ENCODE measurements at regions not wholly inside any gene's neighbourhood (a gene's known extent, or its start where the extent isn't known, plus 50 kb on each side); places are given as distances from the start of the nearest gene placed in this dataset.
"Not testable (repeated sequence)": the region's sequence is repeated elsewhere in the genome, so short reads cannot be mapped to it uniquely, and the experiment has no call there.

DNA sequence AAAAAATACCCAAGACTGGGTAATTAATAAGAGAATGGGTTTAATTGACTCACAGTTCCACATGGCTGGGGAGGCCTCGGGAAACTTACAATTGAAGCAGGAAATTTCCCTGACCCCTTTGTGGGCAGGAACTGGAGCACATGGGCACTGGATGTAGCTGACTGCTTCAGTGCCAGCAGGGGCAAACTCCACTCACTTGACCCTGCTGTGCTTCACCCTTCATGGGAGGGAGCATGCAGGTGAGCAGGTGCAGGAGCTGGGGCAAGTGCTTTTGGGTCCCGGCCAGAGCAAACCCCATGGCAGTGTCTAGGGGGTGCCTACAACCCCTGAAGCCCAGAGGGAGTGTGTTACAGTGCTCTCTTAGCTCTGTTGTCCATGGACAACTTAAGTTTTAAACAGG lies 132.6 kb downstream of the AKR1D1 start:
- ChIA-PET CTCF (no interaction called here), POLR2A (no interaction called here)
- no peaks in the 10 kb centered on the region for H3K36me3 Mint-ChIP-seq
- H3K27ac Mint-ChIP-seq: no peak overlapping the region
- Histone ChIP-seq H3K4me1 (ENCODE audit: control insufficient read depth in 2 of 2, insufficient read depth in 2 of 2, low read length in 2 of 2) (no peaks in the 10 kb centered on the region), H3K4me3 (ENCODE audit: low read length) (no peak overlapping the region), H3K27ac (ENCODE audit: low read depth, low read length) (no peak overlapping the region), H3K9me3 (ENCODE audit: control insufficient read depth in 2 of 3, low read length in 3 of 3) (no peaks in the 10 kb centered on the region), H3K27me3 (ENCODE audit: control insufficient read depth in 2 of 2, insufficient read depth in 2 of 2, low read length in 2 of 2) (no peaks in the 10 kb centered on the region), H3K36me3 (ENCODE audit: control insufficient read depth in 2 of 3, insufficient read depth in 3 of 3, low read length in 3 of 3) (no peaks in the 10 kb centered on the region)
- H3K4me3 Mint-ChIP-seq: no peak overlapping the region
- no peak for DNase-seq
- no peak for ATAC-seq
- intact Hi-C loops (cut with micrococcal nuclease): no loop called here
- H3K4me1 Mint-ChIP-seq: no peaks in the 10 kb centered on the region
- no peaks in the 10 kb centered on the region for H3K9me3 Mint-ChIP-seq
- peaks cover 0 to 5% (median 2%) of the 10 kb centered on the region in 5 donors for H3K27me3 Mint-ChIP-seq

DNA sequence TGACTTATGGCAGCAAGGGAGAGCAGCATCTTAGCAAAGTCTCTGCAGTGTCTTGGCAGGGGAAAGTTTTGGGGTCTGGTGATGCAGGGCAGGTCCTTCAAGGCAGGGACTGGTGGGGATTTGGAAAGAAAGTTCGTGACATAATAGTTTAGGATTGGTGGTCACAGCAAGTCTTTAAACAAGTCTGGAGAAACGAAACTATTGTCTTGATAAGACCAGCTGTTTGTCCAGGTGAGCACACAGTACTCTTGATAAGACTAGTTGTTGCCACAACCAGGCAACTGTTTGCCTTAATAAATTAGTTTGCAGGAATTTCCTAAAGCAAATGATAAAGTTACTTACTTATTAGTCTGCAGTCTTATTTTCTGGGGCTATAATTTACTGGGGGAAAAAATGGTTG lies 136.1 kb downstream of the AKR1D1 start:
- intact Hi-C loops (cut with micrococcal nuclease): no loop called here
- POLR2A ChIA-PET: no interaction called here
- no peak for ATAC-seq

DNA sequence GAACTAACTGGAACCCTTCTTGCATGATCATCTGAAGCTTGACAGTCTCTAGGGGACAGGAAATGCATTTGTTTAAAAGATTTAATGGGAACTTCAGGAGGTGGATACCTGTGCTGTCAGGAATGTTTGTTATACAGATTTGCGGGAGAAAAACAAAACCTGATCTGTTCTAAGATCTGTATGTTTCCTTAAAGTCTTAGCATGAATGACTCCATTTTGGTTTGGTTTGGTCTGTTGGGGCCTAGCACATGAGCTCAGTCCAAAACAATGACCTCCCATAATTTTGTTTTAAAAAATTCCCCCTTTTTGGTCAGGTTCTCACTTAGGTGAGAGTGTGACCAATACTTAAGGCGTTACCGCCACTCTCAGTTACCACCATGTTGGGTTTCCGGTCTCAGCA lies 138.7 kb downstream of the AKR1D1 start:
- DNase-seq: no peak
- ATAC-seq: no peak
- Mint-ChIP-seq H3K36me3 (no peaks in the 10 kb centered on the region), H3K4me1 (peaks cover 0 to 2% (median 0%) of the 10 kb centered on the region in 7 donors), H3K9me3 (peaks cover 0 to 16% (median 6%) of the 10 kb centered on the region in 11 donors), H3K4me3 (no peak overlapping the region), H3K27me3 (peaks cover 0 to 2% (median 0%) of the 10 kb centered on the region in 5 donors), H3K27ac (no peak overlapping the region)
- ChIA-PET POLR2A (no interaction called here), CTCF (no interaction called here)
- no peak overlapping the region for H3K27ac ChIP-seq (ENCODE audit: low read depth, low read length)
- H3K9me3 ChIP-seq (ENCODE audit: control insufficient read depth in 2 of 3, low read length in 3 of 3): no peaks in the 10 kb centered on the region
- intact Hi-C loops (cut with micrococcal nuclease): no loop called here
- no peaks in the 10 kb centered on the region for H3K27me3 ChIP-seq (ENCODE audit: control insufficient read depth in 2 of 2, insufficient read depth in 2 of 2, low read length in 2 of 2)
- no peak overlapping the region for H3K4me3 ChIP-seq (ENCODE audit: low read length)
- no peaks in the 10 kb centered on the region for H3K36me3 ChIP-seq (ENCODE audit: control insufficient read depth in 2 of 3, insufficient read depth in 3 of 3, low read length in 3 of 3)
- H3K4me1 ChIP-seq (ENCODE audit: control insufficient read depth in 2 of 2, insufficient read depth in 2 of 2, low read length in 2 of 2): no peaks in the 10 kb centered on the region

More for the DNA sequence above, 136.1 kb downstream of the AKR1D1 start:
- Histone ChIP-seq H3K36me3 (ENCODE audit: control insufficient read depth in 2 of 3, insufficient read depth in 3 of 3, low read length in 3 of 3) (no peaks in the 10 kb centered on the region), H3K4me3 (ENCODE audit: low read length) (no peak overlapping the region), H3K27me3 (ENCODE audit: control insufficient read depth in 2 of 2, insufficient read depth in 2 of 2, low read length in 2 of 2) (no peaks in the 10 kb centered on the region), H3K4me1 (ENCODE audit: control insufficient read depth in 2 of 2, insufficient read depth in 2 of 2, low read length in 2 of 2) (no peaks in the 10 kb centered on the region), H3K27ac (ENCODE audit: low read depth, low read length) (no peak overlapping the region), H3K9me3 (ENCODE audit: control insufficient read depth in 2 of 3, low read length in 3 of 3) (no peaks in the 10 kb centered on the region)
- CTCF ChIA-PET: no interaction called here
- Mint-ChIP-seq H3K9me3 (peaks cover 0 to 1% (median 0%) of the 10 kb centered on the region in 11 donors), H3K36me3 (no peaks in the 10 kb centered on the region), H3K4me1 (peaks cover 0 to 2% (median 0%) of the 10 kb centered on the region in 7 donors), H3K27me3 (peaks cover 0 to 4% (median 2%) of the 10 kb centered on the region in 5 donors), H3K4me3 (no peak overlapping the region), H3K27ac (no peak overlapping the region)
- DNase-seq: no peak

GRCh38 chr7:138220321-138220720 lies 144.1 kb downstream of the AKR1D1 start:
- CTCF ChIA-PET; H3K4me3 Mint-ChIP-seq; H3K27me3 Mint-ChIP-seq; POLR2A ChIA-PET; H3K4me3 ChIP-seq (ENCODE audit: low read length); H3K36me3 ChIP-seq (ENCODE audit: control insufficient read depth in 2 of 3, insufficient read depth in 3 of 3, low read length in 3 of 3); H3K4me1 ChIP-seq (ENCODE audit: control insufficient read depth in 2 of 2, insufficient read depth in 2 of 2, low read length in 2 of 2); H3K27ac ChIP-seq (ENCODE audit: low read depth, low read length); H3K27ac Mint-ChIP-seq; H3K27me3 ChIP-seq (ENCODE audit: control insufficient read depth in 2 of 2, insufficient read depth in 2 of 2, low read length in 2 of 2); H3K9me3 ChIP-seq (ENCODE audit: control insufficient read depth in 2 of 3, low read length in 3 of 3); H3K4me1 Mint-ChIP-seq; DNase-seq; ATAC-seq; intact Hi-C loops (cut with micrococcal nuclease); H3K36me3 Mint-ChIP-seq: not testable (repeated sequence)
- H3K9me3 Mint-ChIP-seq: peaks cover 0 to 37% (median 14%) of the 10 kb centered on the region in 11 donors

DNA sequence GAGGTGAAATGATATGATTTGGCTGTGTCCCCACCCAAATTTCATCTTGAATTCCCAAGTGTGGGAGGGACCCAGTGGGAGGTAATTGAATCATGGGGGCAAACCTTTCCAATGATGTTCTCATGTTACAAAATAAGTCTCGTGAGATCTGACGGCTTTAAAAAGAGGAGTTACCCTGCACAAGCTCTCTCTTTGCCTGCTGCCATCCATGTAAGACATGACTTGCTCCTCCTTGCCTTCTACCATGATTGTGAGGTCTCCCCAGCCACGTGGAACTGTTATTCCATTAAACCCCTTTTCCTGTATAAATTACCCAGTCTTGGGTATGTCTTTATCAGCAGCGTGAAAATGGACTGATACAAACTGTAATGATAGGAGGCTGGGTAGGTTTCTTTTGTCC lies 145.1 kb downstream of the AKR1D1 start:
- H3K36me3 ChIP-seq (ENCODE audit: control insufficient read depth in 2 of 3, insufficient read depth in 3 of 3, low read length in 3 of 3); H3K27ac Mint-ChIP-seq; H3K9me3 ChIP-seq (ENCODE audit: control insufficient read depth in 2 of 3, low read length in 3 of 3); DNase-seq; ATAC-seq; H3K4me3 Mint-ChIP-seq; H3K4me3 ChIP-seq (ENCODE audit: low read length); H3K27me3 ChIP-seq (ENCODE audit: control insufficient read depth in 2 of 2, insufficient read depth in 2 of 2, low read length in 2 of 2); POLR2A ChIA-PET; intact Hi-C loops (cut with micrococcal nuclease); H3K4me1 ChIP-seq (ENCODE audit: control insufficient read depth in 2 of 2, insufficient read depth in 2 of 2, low read length in 2 of 2); H3K27ac ChIP-seq (ENCODE audit: low read depth, low read length); H3K4me1 Mint-ChIP-seq; CTCF ChIA-PET; H3K27me3 Mint-ChIP-seq; H3K36me3 Mint-ChIP-seq: not testable (repeated sequence)
- H3K9me3 Mint-ChIP-seq: peaks cover 2 to 37% (median 12%) of the 10 kb centered on the region in 11 donors

GRCh38 chr7:138223402-138223879 lies 147.2 kb downstream of the AKR1D1 start:
- no peak overlapping the region for H3K27ac ChIP-seq (ENCODE audit: low read depth, low read length)
- H3K4me3 Mint-ChIP-seq: no peak overlapping the region
- peaks cover 2 to 32% (median 8%) of the 10 kb centered on the region in 11 donors for H3K9me3 Mint-ChIP-seq
- H3K4me3 ChIP-seq (ENCODE audit: low read length): no peak overlapping the region
- ATAC-seq: no peak
- H3K36me3 Mint-ChIP-seq: peaks cover 0 to 4% (median 0%) of the 10 kb centered on the region in 5 donors
- H3K27me3 Mint-ChIP-seq: peaks cover 0 to 9% (median 6%) of the 10 kb centered on the region in 5 donors
- ChIA-PET POLR2A (no interaction called here), CTCF (no interaction called here)
- no peaks in the 10 kb centered on the region for H3K36me3 ChIP-seq (ENCODE audit: control insufficient read depth in 2 of 3, insufficient read depth in 3 of 3, low read length in 3 of 3)
- H3K9me3 ChIP-seq (ENCODE audit: control insufficient read depth in 2 of 3, low read length in 3 of 3): peaks cover 0 to 3% (median 0%) of the 10 kb centered on the region in 3 experiments
- no peak for DNase-seq
- H3K4me1 ChIP-seq (ENCODE audit: control insufficient read depth in 2 of 2, insufficient read depth in 2 of 2, low read length in 2 of 2): no peaks in the 10 kb centered on the region
- H3K27ac Mint-ChIP-seq: peak overlapping the region in 1 of 9 donors; percentile 13
- H3K4me1 Mint-ChIP-seq: peaks cover 0 to 4% (median 0%) of the 10 kb centered on the region in 7 donors
- H3K27me3 ChIP-seq (ENCODE audit: control insufficient read depth in 2 of 2, insufficient read depth in 2 of 2, low read length in 2 of 2): no peaks in the 10 kb centered on the region
- intact Hi-C loops (cut with micrococcal nuclease): no loop called here

DNA sequence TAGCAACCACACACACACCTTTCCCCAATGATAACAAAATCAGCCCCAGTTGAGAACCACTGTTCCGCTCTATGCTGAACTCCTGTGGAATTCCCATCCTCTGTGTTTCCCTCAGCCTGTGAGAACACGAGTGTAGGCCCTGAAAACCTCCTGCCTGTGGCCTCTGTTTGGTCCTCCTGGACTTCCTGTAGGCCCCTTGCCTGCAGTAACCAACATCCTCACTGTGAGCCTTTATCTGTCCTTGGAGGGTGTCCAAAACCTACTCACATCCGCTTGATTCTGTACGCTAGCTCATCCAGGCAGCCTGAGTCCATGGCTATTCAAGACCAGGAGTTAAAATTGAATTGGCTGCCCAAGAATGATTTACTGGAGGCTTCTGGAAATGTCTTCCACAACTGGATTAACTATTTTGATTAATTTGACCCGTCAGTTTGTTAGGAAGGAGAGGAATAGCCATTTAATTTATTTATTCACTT lies 149.8 kb downstream of the AKR1D1 start:
- peaks cover 0 to 4% (median 0%) of the 10 kb centered on the region in 5 donors for H3K36me3 Mint-ChIP-seq
- H3K4me3 Mint-ChIP-seq: no peak overlapping the region
- ATAC-seq (peak; percentile 18), DNase-seq (peak in 1 of 9 donors; percentile 0)
- Histone ChIP-seq H3K9me3 (ENCODE audit: control insufficient read depth in 2 of 3, low read length in 3 of 3) (no peaks in the 10 kb centered on the region), H3K27me3 (ENCODE audit: control insufficient read depth in 2 of 2, insufficient read depth in 2 of 2, low read length in 2 of 2) (no peaks in the 10 kb centered on the region), H3K4me3 (ENCODE audit: low read length) (no peak overlapping the region), H3K27ac (ENCODE audit: low read depth, low read length) (no peak overlapping the region), H3K4me1 (ENCODE audit: control insufficient read depth in 2 of 2, insufficient read depth in 2 of 2, low read length in 2 of 2) (no peaks in the 10 kb centered on the region), H3K36me3 (ENCODE audit: control insufficient read depth in 2 of 3, insufficient read depth in 3 of 3, low read length in 3 of 3) (no peaks in the 10 kb centered on the region)
- no peak overlapping the region for H3K27ac Mint-ChIP-seq
- POLR2A ChIA-PET: no interaction called here
- peaks cover 0 to 4% (median 0%) of the 10 kb centered on the region in 7 donors for H3K4me1 Mint-ChIP-seq
- H3K9me3 Mint-ChIP-seq: peaks cover 0 to 10% (median 4%) of the 10 kb centered on the region in 11 donors
- intact Hi-C loops (cut with micrococcal nuclease): no loop called here
- peaks cover 0 to 13% (median 8%) of the 10 kb centered on the region in 5 donors for H3K27me3 Mint-ChIP-seq
- CTCF ChIA-PET: no interaction called here
